A673 (cell line): ENCODE measurements at regions not wholly inside any gene's neighbourhood (a gene's known extent, or its start where the extent isn't known, plus 50 kb on each side); places are given as distances from the start of the nearest gene placed in this dataset.

Experiments
- EZH2 ChIP-seq: fragments of 200-600 bp; sonication (generic); IDR thresholded peaks from 2 replicates; pipeline ENCODE4 v1.6.1; 2017; ENCODE audit warnings: borderline replicate concordance, low read depth, mild to moderate bottlenecking, mixed read lengths, antibody characterized with exemption, low read length; ENCODE audit not compliant: poor library complexity, severe bottlenecking
- TF ChIP-seq, protein P1 (sequence below): fragments of 300-800, 200-600 bp; sonication (generic); conservative IDR thresholded peaks from 2 replicates; pipeline ENCODE4 v1.5.1; 2017; ENCODE audit warnings: low read depth, mild to moderate bottlenecking, antibody characterized with exemption, low read length, moderate library complexity, mixed read lengths

DNA sequence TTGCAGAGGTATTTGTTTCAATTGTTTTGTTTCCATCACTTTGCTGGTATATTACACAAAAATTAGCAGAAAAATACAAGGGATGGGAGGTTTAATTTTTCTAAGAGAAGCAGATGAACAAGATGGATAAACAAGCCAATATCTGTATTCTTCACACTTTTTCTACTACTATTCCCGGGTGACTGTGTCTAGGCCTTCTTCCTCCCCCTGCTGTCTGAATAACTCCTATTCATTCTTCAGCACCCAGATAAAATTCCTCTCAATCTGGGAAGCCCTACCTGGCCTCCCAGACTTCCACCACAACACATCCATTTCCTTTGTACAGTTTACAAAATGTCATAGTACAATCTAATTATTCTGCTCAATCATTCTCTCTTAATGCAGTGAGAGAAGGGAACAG, 666.6 kb upstream of the TENM4 start:
- TF ChIP-seq, protein P1, sequence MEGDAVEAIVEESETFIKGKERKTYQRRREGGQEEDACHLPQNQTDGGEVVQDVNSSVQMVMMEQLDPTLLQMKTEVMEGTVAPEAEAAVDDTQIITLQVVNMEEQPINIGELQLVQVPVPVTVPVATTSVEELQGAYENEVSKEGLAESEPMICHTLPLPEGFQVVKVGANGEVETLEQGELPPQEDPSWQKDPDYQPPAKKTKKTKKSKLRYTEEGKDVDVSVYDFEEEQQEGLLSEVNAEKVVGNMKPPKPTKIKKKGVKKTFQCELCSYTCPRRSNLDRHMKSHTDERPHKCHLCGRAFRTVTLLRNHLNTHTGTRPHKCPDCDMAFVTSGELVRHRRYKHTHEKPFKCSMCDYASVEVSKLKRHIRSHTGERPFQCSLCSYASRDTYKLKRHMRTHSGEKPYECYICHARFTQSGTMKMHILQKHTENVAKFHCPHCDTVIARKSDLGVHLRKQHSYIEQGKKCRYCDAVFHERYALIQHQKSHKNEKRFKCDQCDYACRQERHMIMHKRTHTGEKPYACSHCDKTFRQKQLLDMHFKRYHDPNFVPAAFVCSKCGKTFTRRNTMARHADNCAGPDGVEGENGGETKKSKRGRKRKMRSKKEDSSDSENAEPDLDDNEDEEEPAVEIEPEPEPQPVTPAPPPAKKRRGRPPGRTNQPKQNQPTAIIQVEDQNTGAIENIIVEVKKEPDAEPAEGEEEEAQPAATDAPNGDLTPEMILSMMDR, result no peak
- TF ChIP-seq EZH2, result no peak
